Nephron (organoid): ENCODE measurements at regions not wholly inside any gene's neighbourhood (a gene's known extent, or its start where the extent isn't known, plus 50 kb on each side); places are given as distances from the start of the nearest gene placed in this dataset.

Source experiments
- H3K27ac Mint-ChIP-seq, 3 experiments: 2 replicates each; pipeline ENCODE4 v1.8.0; 2020; ENCODE audit warnings: mixed read lengths in 3 of 3, mild to moderate bottlenecking in 2 of 3, moderate library complexity in 1 of 3
- H3K27me3 Mint-ChIP-seq: 2 replicates; pipeline ENCODE4 v1.8.0; 2021; ENCODE audit warnings: low read depth, mild to moderate bottlenecking, moderate library complexity, mixed read lengths
- H3K36me3 Mint-ChIP-seq: 2 replicates; pipeline ENCODE4 v1.8.0; 2020; ENCODE audit warnings: low read depth, mixed read lengths
- H3K4me1 Mint-ChIP-seq: 2 replicates; pipeline ENCODE4 v1.8.0; 2020; ENCODE audit warnings: mixed read lengths
- H3K4me3 Mint-ChIP-seq, 3 experiments: 2 replicates each; pipeline ENCODE4 v1.8.0; 2020; ENCODE audit warnings: mild to moderate bottlenecking in 3 of 3, mixed read lengths in 3 of 3, moderate library complexity in 2 of 3
- H3K9me3 Mint-ChIP-seq: 2 replicates; pipeline ENCODE4 v1.8.0; 2020; ENCODE audit warnings: mixed read lengths
- TF ChIP-seq, protein P1 (sequence below), 3 experiments: fragments of 200-600 bp; sonication (generic); IDR thresholded peaks; one replicate each; pipeline ENCODE4 v1.5.0; 2021; ENCODE audit warnings: antibody characterized with exemption in 3 of 3; ENCODE audit not compliant: unreplicated experiment in 3 of 3

DNA sequence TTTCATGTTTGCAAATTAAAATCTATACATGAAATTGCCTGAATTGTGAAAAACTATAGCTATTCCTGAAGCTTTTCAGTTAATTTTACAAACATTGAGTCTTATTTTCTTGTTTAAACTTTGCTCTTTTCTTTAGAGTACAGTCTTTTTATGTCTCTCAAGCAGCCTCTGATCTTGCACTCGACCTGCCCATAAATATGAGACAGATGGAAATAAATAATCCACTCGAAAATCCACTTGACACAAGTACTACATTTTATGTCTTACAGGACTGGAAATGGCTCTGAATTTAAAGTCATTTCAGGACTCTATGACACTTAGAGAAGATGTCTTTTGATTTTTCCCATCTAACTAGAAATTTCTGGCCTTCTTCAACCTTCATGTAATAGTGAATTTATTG, 283.8 kb downstream of the USP25 start:
- TF ChIP-seq, protein P1, sequence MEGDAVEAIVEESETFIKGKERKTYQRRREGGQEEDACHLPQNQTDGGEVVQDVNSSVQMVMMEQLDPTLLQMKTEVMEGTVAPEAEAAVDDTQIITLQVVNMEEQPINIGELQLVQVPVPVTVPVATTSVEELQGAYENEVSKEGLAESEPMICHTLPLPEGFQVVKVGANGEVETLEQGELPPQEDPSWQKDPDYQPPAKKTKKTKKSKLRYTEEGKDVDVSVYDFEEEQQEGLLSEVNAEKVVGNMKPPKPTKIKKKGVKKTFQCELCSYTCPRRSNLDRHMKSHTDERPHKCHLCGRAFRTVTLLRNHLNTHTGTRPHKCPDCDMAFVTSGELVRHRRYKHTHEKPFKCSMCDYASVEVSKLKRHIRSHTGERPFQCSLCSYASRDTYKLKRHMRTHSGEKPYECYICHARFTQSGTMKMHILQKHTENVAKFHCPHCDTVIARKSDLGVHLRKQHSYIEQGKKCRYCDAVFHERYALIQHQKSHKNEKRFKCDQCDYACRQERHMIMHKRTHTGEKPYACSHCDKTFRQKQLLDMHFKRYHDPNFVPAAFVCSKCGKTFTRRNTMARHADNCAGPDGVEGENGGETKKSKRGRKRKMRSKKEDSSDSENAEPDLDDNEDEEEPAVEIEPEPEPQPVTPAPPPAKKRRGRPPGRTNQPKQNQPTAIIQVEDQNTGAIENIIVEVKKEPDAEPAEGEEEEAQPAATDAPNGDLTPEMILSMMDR (IDR thresholded peaks at IDR 0.05; ENCODE audit: unreplicated experiment in 3 of 3): no peak
- Mint-ChIP-seq H3K27ac (peak overlapping the region; percentile 64 to 70 (median 67)), H3K4me1 (peaks cover 16% of the 10 kb centered on the region), H3K9me3 (peaks cover 5% of the 10 kb centered on the region), H3K36me3 (peaks cover 5% of the 10 kb centered on the region), H3K4me3 (peak overlapping the region in 1 of 3 experiments; percentile 12), H3K27me3 (no peaks in the 10 kb centered on the region)

DNA sequence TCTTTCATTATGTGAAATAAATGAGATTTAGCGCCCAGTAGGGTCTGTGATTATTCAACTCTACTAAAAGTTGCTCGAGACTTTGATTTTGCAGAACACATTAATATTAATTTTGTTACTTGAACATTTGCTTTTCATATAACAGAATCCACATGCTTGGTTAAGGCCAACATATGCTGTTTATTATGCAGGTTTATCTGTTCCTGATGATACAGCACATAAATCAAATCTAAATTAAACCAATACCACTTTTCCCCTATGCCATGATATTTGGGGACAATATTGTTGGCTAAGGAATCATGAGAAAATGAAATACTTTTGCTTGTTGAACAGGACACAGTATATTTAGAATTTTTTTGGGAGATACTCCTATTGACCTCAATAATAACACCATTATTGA, 291.1 kb downstream of the USP25 start:
- TF ChIP-seq, protein P1 (IDR thresholded peaks at IDR 0.05; ENCODE audit: unreplicated experiment in 3 of 3): no peak
- no peak overlapping the region for H3K27ac Mint-ChIP-seq
- H3K27me3 Mint-ChIP-seq: no peaks in the 10 kb centered on the region
- peaks cover 10% of the 10 kb centered on the region for H3K4me1 Mint-ChIP-seq
- no peaks in the 10 kb centered on the region for H3K36me3 Mint-ChIP-seq
- H3K4me3 Mint-ChIP-seq: no peak overlapping the region
- H3K9me3 Mint-ChIP-seq: peaks cover 2% of the 10 kb centered on the region

DNA sequence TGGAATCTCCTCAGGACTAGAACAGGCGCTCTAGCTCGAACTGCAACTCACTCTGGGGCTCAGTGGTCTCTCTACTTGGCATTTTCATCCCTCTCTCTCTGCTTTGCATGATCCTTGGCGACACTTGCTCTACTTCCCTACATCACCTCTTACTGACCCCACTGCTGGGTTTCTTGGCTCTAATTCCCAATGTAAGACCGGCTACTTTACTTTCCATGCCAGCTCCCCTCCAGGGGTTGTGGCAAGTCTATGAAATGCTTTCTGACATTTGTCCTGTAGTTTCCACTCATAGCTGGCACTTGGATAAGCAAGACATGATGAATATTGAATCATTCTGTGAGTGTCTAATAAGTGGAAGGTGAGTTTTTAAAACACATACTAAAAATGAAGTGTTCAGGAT, 292.3 kb downstream of the USP25 start:
- Mint-ChIP-seq H3K27me3 (no peaks in the 10 kb centered on the region), H3K4me1 (peaks cover 10% of the 10 kb centered on the region)
- TF ChIP-seq, protein P1 (IDR thresholded peaks at IDR 0.05; ENCODE audit: unreplicated experiment in 3 of 3): no peak

DNA sequence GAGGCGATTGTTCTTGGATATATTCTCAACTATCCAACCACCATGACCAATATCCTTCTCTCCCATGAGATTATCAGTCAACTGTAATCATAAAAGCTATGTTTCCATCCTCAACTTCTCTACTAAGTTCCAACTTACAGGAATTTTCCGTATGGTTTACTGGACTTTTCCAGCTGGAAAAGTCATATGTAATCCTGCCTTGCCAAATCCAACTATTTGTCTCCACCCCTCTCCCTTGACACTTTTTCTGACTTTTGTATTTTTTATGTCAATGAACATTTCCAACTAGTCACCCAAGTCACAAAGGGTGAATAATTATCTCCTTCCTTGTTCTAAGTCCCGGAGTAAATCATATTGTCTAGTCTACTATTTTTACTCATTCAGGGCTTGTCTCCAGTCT, 293.1 kb downstream of the USP25 start:
- no peaks in the 10 kb centered on the region for H3K36me3 Mint-ChIP-seq
- H3K9me3 Mint-ChIP-seq: peaks cover 6% of the 10 kb centered on the region
- no peaks in the 10 kb centered on the region for H3K27me3 Mint-ChIP-seq
- TF ChIP-seq, protein P1 (IDR thresholded peaks at IDR 0.05; ENCODE audit: unreplicated experiment in 3 of 3): no peak
- H3K4me1 Mint-ChIP-seq: peaks cover 10% of the 10 kb centered on the region
- H3K27ac Mint-ChIP-seq: peak overlapping the region in 1 of 3 experiments; percentile 36
- H3K4me3 Mint-ChIP-seq: no peak overlapping the region

More for the DNA sequence above, 292.3 kb downstream of the USP25 start:
- H3K36me3 Mint-ChIP-seq: no peaks in the 10 kb centered on the region
- H3K9me3 Mint-ChIP-seq: peaks cover 6% of the 10 kb centered on the region
- no peak overlapping the region for H3K4me3 Mint-ChIP-seq
- H3K27ac Mint-ChIP-seq: peak overlapping the region in 1 of 3 experiments; percentile 17

DNA sequence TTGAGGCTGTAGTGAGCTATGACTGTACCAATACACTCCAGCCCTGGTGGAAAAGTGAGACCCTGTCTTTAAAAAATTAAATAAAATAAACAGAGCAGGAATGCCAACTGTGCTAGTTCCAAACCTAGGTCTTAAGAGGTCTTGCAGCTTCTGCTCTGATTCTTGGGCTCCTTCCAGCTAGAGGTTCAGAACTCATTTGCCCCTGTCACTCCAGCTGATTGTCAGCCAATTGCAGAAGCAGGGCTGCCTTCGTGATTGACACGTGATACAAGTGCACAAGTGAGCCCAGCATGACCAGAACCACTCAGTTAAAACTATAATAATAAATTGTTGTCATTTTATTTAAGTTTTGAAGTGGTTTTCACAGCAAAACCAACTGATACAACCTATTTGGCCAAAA, 298.4 kb downstream of the USP25 start:
- H3K4me3 Mint-ChIP-seq: no peak overlapping the region
- peaks cover 4% of the 10 kb centered on the region for H3K9me3 Mint-ChIP-seq
- peaks cover 2% of the 10 kb centered on the region for H3K27me3 Mint-ChIP-seq
- no peaks in the 10 kb centered on the region for H3K4me1 Mint-ChIP-seq
- TF ChIP-seq, protein P1 (IDR thresholded peaks at IDR 0.05; ENCODE audit: unreplicated experiment in 3 of 3): no peak
- H3K36me3 Mint-ChIP-seq: no peaks in the 10 kb centered on the region
- no peak overlapping the region for H3K27ac Mint-ChIP-seq

DNA sequence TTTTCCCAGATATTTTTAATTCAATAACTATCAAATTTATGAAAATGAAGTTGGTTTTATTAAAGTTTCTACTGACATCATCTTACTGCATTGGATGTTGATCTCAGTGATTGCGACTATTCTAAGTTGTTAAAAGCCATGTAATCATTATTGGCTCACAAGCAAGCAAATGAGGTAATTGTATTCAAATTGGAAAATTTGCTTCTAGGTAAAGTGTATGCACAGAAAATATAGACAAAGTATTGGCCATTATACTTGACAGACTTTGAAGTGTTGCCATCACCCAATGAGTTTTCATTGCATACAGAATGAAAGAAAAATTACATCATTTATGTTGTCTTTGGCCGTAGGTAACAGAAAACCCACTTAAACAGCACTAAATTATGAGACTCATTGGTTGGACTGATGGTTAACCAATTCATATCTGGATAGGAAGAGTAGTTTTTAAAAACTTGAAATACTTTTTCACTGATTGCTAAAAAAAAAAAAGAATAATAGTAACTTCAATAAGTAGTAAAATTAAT, 299.2 kb downstream of the USP25 start:
- H3K9me3 Mint-ChIP-seq: peaks cover 4% of the 10 kb centered on the region
- H3K27ac Mint-ChIP-seq: no peak overlapping the region
- H3K36me3 Mint-ChIP-seq: no peaks in the 10 kb centered on the region
- peaks cover under 1% of the 10 kb centered on the region for H3K4me1 Mint-ChIP-seq
- H3K4me3 Mint-ChIP-seq: no peak overlapping the region
- TF ChIP-seq, protein P1 (IDR thresholded peaks at IDR 0.05; ENCODE audit: unreplicated experiment in 3 of 3): no peak
- peaks cover 4% of the 10 kb centered on the region for H3K27me3 Mint-ChIP-seq
